Immature natural killer cell (primary cell): ENCODE measurements at regions not wholly inside any gene's neighbourhood (a gene's known extent, or its start where the extent isn't known, plus 50 kb on each side); places are given as distances from the start of the nearest gene placed in this dataset.

Experiments
- DNase-seq, 3 donors: peaks; one replicate each; pipeline ENCODE4 v3.0.0; 2022; ENCODE audit warnings: mixed read lengths in 1 of 3
- H3K27ac Mint-ChIP-seq, 6 donors: one replicate each; pipeline ENCODE4 v1.8.0; 2020; ENCODE audit warnings: mixed read lengths in 6 of 6, mild to moderate bottlenecking in 5 of 6, inconsistent platforms in 4 of 6, moderate library complexity in 3 of 6
- H3K27me3 Mint-ChIP-seq, 3 donors: one replicate each; pipeline ENCODE4 v1.8.0; 2020 to 2021; ENCODE audit warnings: low read depth in 3 of 3, mild to moderate bottlenecking in 3 of 3, mixed read lengths in 3 of 3, moderate library complexity in 3 of 3, inconsistent platforms in 1 of 3
- H3K36me3 Mint-ChIP-seq, 3 donors: one replicate each; pipeline ENCODE4 v1.8.0; 2020; ENCODE audit warnings: mixed read lengths in 3 of 3, inconsistent platforms in 2 of 3, mild to moderate bottlenecking in 2 of 3
- H3K4me1 Mint-ChIP-seq, 2 donors: one replicate each; pipeline ENCODE4 v1.8.0; 2020; ENCODE audit warnings: inconsistent platforms in 2 of 2, mild to moderate bottlenecking in 2 of 2, mixed read lengths in 2 of 2, moderate library complexity in 1 of 2
- H3K4me3 Mint-ChIP-seq, 5 donors: one replicate each; pipeline ENCODE4 v1.8.0; 2020; ENCODE audit warnings: mild to moderate bottlenecking in 5 of 5, mixed read lengths in 5 of 5, inconsistent platforms in 3 of 5, moderate library complexity in 3 of 5
- H3K9me3 Mint-ChIP-seq, 6 donors: one replicate each; pipeline ENCODE4 v1.8.0; 2020; ENCODE audit warnings: mild to moderate bottlenecking in 6 of 6, mixed read lengths in 6 of 6, inconsistent platforms in 4 of 6, moderate library complexity in 3 of 6

DNA sequence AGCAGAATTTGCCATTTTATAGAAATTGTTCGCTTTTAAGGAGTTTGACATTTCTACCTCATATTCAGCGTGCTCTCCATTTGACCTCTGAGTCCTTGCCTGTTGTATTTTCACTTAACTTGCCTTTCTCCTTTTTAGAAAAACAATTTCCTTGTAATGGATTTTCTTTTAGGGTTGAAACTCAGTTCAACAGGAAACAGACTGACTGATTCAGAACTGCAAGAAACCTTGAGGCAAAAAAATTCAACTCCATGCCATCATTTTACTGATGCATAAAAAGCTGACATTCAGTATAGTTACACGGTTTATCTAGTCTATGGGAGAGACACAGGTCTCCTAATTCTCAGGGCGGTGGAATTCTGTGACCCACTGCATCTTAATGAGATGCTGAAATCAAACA is 59.8 kb downstream of the MRPS30 start:
- Mint-ChIP-seq H3K4me1 (no peaks in the 10 kb centered on the region), H3K27me3 (peaks cover 0 to 3% (median 3%) of the 10 kb centered on the region in 3 donors), H3K36me3 (no peaks in the 10 kb centered on the region), H3K4me3 (no peak overlapping the region), H3K9me3 (peaks cover 0 to 4% (median 2%) of the 10 kb centered on the region in 6 donors), H3K27ac (no peak overlapping the region)
- DNase-seq = no peak

DNA sequence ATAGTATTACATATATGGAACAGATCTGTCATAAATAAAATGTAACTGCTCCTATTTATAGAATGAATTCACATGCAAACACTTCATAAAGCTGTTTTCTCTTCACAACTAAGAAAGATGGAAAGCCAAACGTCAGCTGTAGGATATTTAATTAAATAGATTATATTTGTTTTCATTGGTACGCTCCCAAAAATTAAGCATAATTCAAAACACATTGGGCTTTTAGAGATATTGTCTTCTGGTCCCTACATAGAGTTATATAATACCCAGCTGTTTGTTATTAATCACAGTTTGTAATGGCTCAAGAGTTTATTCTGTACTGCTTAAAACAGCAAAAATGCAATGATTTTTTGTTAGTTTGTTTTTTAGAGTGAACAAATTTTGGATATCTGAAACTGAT is 61.2 kb downstream of the MRPS30 start:
- no peak for DNase-seq
- Mint-ChIP-seq H3K36me3 (no peaks in the 10 kb centered on the region), H3K4me3 (no peak overlapping the region), H3K9me3 (peaks cover 0 to 3% (median under 1%) of the 10 kb centered on the region in 6 donors), H3K4me1 (no peaks in the 10 kb centered on the region), H3K27me3 (peaks cover 0 to 3% (median 3%) of the 10 kb centered on the region in 3 donors), H3K27ac (no peak overlapping the region)

DNA sequence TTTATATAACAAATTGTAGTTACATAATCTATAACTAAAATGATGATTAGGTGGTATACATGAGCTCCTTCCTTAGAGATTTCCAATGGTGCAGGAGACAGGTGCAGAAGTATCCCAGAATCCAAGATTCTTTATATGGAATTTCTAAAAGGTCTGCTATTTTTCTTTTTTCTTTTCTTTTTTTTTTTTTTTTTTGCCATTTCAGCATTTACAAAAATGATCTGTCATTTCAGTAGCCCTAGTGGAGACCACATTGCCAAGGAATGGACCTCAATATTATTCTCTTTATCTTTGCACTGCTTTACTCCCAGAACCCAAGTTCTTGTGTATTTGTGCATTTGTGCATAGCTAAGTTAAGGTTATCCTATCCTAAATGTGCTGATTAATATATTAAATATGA is 61.7 kb downstream of the MRPS30 start:
- Mint-ChIP-seq H3K27ac (no peak overlapping the region), H3K4me1 (no peaks in the 10 kb centered on the region), H3K36me3 (no peaks in the 10 kb centered on the region), H3K4me3 (no peak overlapping the region), H3K9me3 (peaks cover 0 to 3% (median under 1%) of the 10 kb centered on the region in 6 donors), H3K27me3 (peaks cover 0 to 3% (median 3%) of the 10 kb centered on the region in 3 donors)
- DNase-seq = no peak

DNA sequence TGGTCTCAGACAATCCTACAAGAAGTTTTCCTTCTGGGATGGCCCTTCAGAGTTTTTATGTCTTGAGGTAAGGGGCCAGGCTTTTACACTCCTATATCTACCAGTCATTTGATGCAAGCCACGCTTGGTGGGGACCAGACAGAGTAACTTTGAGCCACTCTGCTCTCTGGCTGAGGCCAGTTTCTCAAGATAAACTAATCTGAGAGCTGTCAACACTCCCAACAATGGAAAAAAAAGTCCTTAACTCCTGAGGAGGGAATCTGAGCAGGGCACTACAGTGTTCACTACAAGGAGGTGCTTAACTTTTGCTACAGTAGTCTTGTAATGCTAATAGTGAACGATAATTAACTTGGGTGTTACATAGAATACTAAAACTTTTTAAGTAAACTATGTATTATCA is 62.7 kb downstream of the MRPS30 start:
- no peak for DNase-seq
- H3K9me3 Mint-ChIP-seq = peaks cover 0 to 9% (median 2%) of the 10 kb centered on the region in 6 donors
- H3K4me3 Mint-ChIP-seq = no peak overlapping the region
- no peaks in the 10 kb centered on the region for H3K36me3 Mint-ChIP-seq
- peaks cover 0 to 4% (median 3%) of the 10 kb centered on the region in 3 donors for H3K27me3 Mint-ChIP-seq
- H3K27ac Mint-ChIP-seq = no peak overlapping the region
- H3K4me1 Mint-ChIP-seq = no peaks in the 10 kb centered on the region

- Mint-ChIP-seq H3K9me3 (peaks cover 0 to 26% (median 4%) of the 10 kb centered on the region in 6 donors), H3K36me3 (no peaks in the 10 kb centered on the region), H3K27ac (no peak overlapping the region), H3K4me1 (no peaks in the 10 kb centered on the region), H3K27me3 (peaks cover 0 to 2% (median 0%) of the 10 kb centered on the region in 3 donors), H3K4me3 (no peak overlapping the region)
- DNase-seq = no peak
These were observed 67.2 kb downstream of the MRPS30 start for GRCh38 chr5:44875661-44876605.

GRCh38 chr5:44881266-44881665 is 72.5 kb downstream of the MRPS30 start:
- peaks cover 0 to 2% (median 0%) of the 10 kb centered on the region in 3 donors for H3K27me3 Mint-ChIP-seq
- no peaks in the 10 kb centered on the region for H3K4me1 Mint-ChIP-seq
- H3K27ac Mint-ChIP-seq = no peak overlapping the region
- no peak for DNase-seq
- peaks cover 0 to 31% (median 10%) of the 10 kb centered on the region in 6 donors for H3K9me3 Mint-ChIP-seq
- H3K4me3 Mint-ChIP-seq = no peak overlapping the region
- H3K36me3 Mint-ChIP-seq = no peaks in the 10 kb centered on the region

DNA sequence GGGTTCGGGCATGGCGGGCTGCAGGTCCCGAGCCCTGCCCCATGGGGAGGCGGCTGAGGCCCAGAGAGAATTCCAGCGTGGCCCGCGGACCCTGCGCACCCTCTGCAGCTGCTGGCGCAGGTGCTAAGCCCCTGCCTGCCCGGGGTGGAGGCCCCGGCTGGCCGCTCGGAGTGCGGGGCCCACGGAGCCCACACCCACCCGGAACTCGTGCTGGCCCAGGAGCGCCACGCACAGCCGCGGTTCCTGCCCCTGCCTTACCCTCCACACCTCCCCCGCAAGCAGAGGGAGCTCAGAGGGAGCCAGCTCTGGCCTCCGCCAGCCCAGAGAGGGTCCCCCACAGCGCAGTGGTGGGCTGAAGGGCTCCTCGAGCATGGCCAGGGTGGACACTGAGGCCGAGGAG is 75.3 kb downstream of the MRPS30 start:
- H3K27me3 Mint-ChIP-seq = peaks cover 0 to 2% (median 0%) of the 10 kb centered on the region in 3 donors
- H3K36me3 Mint-ChIP-seq = no peaks in the 10 kb centered on the region
- peaks cover 0 to 16% (median 8%) of the 10 kb centered on the region in 6 donors for H3K9me3 Mint-ChIP-seq
- H3K4me1 Mint-ChIP-seq = no peaks in the 10 kb centered on the region
- no peak overlapping the region for H3K4me3 Mint-ChIP-seq
- no peak overlapping the region for H3K27ac Mint-ChIP-seq
- no peak for DNase-seq

- H3K9me3 Mint-ChIP-seq = peaks cover 0 to 13% (median 8%) of the 10 kb centered on the region in 6 donors
- no peak overlapping the region for H3K27ac Mint-ChIP-seq
- no peak for DNase-seq
- H3K36me3 Mint-ChIP-seq = no peaks in the 10 kb centered on the region
- H3K4me1 Mint-ChIP-seq = no peaks in the 10 kb centered on the region
- H3K4me3 Mint-ChIP-seq = no peak overlapping the region
- peaks cover 0 to 2% (median 0%) of the 10 kb centered on the region in 3 donors for H3K27me3 Mint-ChIP-seq
These were observed 77.2 kb downstream of the MRPS30 start for GRCh38 chr5:44885903-44886302.

DNA sequence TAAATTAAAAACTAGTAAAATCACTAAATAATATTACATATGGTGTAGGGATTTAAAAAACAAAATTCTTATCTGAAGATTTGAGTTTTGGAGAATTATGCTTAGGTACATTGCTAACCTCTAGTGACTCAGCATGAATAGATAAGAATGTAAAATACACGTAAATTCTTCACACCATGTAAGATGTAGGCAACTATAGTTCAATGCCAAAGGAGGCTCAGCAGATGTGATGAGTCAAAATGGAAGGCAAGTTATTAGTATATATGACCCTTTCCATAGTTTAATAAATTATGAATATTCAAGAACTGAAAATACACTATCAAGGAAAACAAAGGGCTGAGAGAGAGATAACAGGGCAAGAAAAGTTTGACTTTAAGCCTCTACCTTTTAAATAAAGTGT is 79.0 kb downstream of the MRPS30 start:
- Mint-ChIP-seq H3K27me3 (no peaks in the 10 kb centered on the region), H3K4me1 (no peaks in the 10 kb centered on the region), H3K4me3 (no peak overlapping the region), H3K9me3 (peaks cover under 1 to 6% (median 4%) of the 10 kb centered on the region in 6 donors), H3K36me3 (no peaks in the 10 kb centered on the region), H3K27ac (no peak overlapping the region)
- no peak for DNase-seq

GRCh38 chr5:44888435-44888834 is 79.7 kb downstream of the MRPS30 start:
- no peaks in the 10 kb centered on the region for H3K4me1 Mint-ChIP-seq
- no peak for DNase-seq
- no peaks in the 10 kb centered on the region for H3K36me3 Mint-ChIP-seq
- peaks cover 0 to 10% (median 6%) of the 10 kb centered on the region in 6 donors for H3K9me3 Mint-ChIP-seq
- no peaks in the 10 kb centered on the region for H3K27me3 Mint-ChIP-seq
- no peak overlapping the region for H3K4me3 Mint-ChIP-seq
- H3K27ac Mint-ChIP-seq = no peak overlapping the region

DNA sequence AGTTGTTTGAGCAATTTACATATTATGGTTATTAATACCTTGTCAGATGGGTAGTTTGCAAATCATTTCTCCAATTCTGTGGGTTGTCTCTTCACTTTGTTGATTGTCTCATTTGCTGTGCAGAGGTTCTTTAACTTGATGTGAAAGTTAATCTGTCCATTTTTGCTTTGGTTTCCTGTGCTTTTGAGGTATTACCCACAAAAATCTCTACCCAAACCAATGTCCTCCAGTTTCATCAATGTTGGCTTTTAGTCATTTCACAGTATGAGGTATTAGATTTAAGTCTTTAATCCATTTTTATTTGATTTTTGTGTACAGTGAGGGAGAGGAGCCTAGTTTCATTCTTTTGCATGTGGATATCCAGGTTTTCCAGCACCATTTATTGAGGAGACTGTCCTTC is 82.4 kb downstream of the MRPS30 start:
- Mint-ChIP-seq H3K36me3 (no peaks in the 10 kb centered on the region), H3K4me1 (no peaks in the 10 kb centered on the region), H3K27me3 (no peaks in the 10 kb centered on the region), H3K27ac (no peak overlapping the region), H3K9me3 (peaks cover 0 to 24% (median 6%) of the 10 kb centered on the region in 6 donors), H3K4me3 (no peak overlapping the region)
- DNase-seq = no peak

- H3K27me3 Mint-ChIP-seq = no peaks in the 10 kb centered on the region
- no peak overlapping the region for H3K4me3 Mint-ChIP-seq
- H3K9me3 Mint-ChIP-seq = peaks cover 7 to 32% (median 11%) of the 10 kb centered on the region in 6 donors
- DNase-seq = no peak
- no peaks in the 10 kb centered on the region for H3K36me3 Mint-ChIP-seq
- H3K27ac Mint-ChIP-seq = no peak overlapping the region
- H3K4me1 Mint-ChIP-seq = no peaks in the 10 kb centered on the region
These were observed 91.7 kb downstream of the MRPS30 start for GRCh38 chr5:44900273-44900954.

DNA sequence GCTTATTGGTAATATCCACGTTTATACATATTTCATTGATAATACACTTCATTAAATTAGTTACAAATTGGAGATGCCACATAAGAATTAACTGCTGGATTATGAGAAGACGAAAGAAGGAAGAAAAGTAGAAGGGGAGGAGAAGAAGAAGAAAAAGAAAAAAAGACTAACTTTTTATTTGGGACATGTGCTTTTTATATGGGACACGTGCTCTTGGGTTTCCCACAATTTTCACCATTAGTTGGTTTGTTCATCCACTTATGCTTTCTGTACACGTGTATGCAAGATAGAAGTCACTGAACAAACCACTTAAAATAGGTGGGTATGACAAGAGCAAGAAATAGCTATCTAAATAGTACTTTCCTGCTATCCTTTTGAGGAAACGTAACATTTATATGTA is 98.6 kb downstream of the MRPS30 start:
- H3K36me3 Mint-ChIP-seq = peaks cover 0 to 3% (median 0%) of the 10 kb centered on the region in 3 donors
- no peak overlapping the region for H3K27ac Mint-ChIP-seq
- no peak for DNase-seq
- H3K9me3 Mint-ChIP-seq = peaks cover 3 to 14% (median 5%) of the 10 kb centered on the region in 6 donors
- no peaks in the 10 kb centered on the region for H3K4me1 Mint-ChIP-seq
- no peak overlapping the region for H3K4me3 Mint-ChIP-seq
- H3K27me3 Mint-ChIP-seq = no peaks in the 10 kb centered on the region

DNA sequence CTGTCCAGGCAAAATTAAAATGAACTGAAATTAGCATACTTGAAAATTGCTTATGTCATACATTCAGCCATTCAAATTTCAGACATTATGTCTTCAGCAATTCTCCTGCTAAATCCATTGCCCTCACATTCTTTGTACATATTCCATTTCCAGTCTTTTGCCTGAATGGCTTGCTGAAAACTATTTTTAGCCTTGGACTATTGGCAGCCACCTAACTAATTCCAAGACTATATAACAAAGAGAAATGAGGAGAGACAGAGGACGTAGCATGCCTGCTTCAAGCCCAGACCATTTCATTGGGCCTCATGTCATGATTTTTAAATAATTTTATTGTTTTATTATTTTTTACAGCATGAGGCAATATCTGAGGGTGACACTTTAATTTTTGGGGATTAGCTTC is 100.3 kb downstream of the MRPS30 start:
- no peaks in the 10 kb centered on the region for H3K4me1 Mint-ChIP-seq
- peaks cover 0 to 12% (median 7%) of the 10 kb centered on the region in 6 donors for H3K9me3 Mint-ChIP-seq
- H3K27ac Mint-ChIP-seq = no peak overlapping the region
- DNase-seq = no peak
- H3K4me3 Mint-ChIP-seq = no peak overlapping the region
- H3K36me3 Mint-ChIP-seq = peaks cover 0 to 3% (median 0%) of the 10 kb centered on the region in 3 donors
- no peaks in the 10 kb centered on the region for H3K27me3 Mint-ChIP-seq
